Progenitor cell of endocrine pancreas (in vitro differentiated cells): ENCODE measurements at regions not wholly inside any gene's neighbourhood (a gene's known extent, or its start where the extent isn't known, plus 50 kb on each side); places are given as distances from the start of the nearest gene placed in this dataset.

Experiments used
- DNase-seq: peaks from one replicate; pipeline ENCODE4 v3.0.0; 2021; ENCODE audit warnings: low spot score; ENCODE audit not compliant: unreplicated experiment
- H3K27ac Mint-ChIP-seq: 2 replicates; pipeline ENCODE4 v1.8.0; 2021; ENCODE audit warnings: mild to moderate bottlenecking, moderate library complexity, mixed read lengths
- H3K27me3 Mint-ChIP-seq: 2 replicates; pipeline ENCODE4 v1.8.0; 2021; ENCODE audit warnings: mixed read lengths
- H3K36me3 Mint-ChIP-seq: 2 replicates; pipeline ENCODE4 v1.8.0; 2022; ENCODE audit warnings: mixed read lengths; ENCODE audit not compliant: insufficient read depth
- H3K4me1 Mint-ChIP-seq: 2 replicates; pipeline ENCODE4 v1.8.0; 2021; ENCODE audit warnings: low read depth, mixed read lengths
- H3K4me3 Mint-ChIP-seq: 2 replicates; pipeline ENCODE4 v1.8.0; 2021; ENCODE audit warnings: low read depth, mild to moderate bottlenecking, moderate library complexity, mixed read lengths
- H3K9me3 Mint-ChIP-seq: 2 replicates; pipeline ENCODE4 v1.8.0; 2021; ENCODE audit warnings: low read depth, mixed read lengths
- TF ChIP-seq, protein P1 (sequence below): fragments of 200-600 bp; sonication (generic); IDR thresholded peaks from one replicate; pipeline ENCODE4 v1.5.0; 2021; ENCODE audit warnings: antibody characterized with exemption, mild to moderate bottlenecking; ENCODE audit not compliant: unreplicated experiment

DNA sequence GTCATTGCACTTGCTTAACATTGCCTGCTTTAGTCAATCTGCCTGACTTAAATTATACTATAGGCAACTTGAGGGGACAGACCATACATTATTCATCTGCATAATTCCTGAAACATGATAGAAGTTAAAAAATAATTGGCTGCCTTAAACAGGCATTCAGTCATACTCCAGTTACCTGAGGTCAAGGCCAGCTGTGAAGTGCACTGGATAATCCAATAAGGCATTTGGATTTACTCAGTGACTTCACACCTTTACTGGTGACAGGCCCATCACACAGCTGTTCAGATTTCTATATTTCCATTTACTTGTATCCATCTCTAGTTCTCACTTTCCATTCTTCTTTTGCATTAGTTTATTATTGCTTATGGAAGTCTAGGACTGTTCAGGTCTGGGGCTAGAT, 2341.6 kb downstream of the PCDH7 start:
- Mint-ChIP-seq H3K4me3 (no peak overlapping the region), H3K9me3 (no peaks in the 10 kb centered on the region), H3K36me3 (no peaks in the 10 kb centered on the region), H3K27ac (no peak overlapping the region), H3K4me1 (peaks cover 2% of the 10 kb centered on the region), H3K27me3 (peaks cover 3% of the 10 kb centered on the region)
- TF ChIP-seq, protein P1, sequence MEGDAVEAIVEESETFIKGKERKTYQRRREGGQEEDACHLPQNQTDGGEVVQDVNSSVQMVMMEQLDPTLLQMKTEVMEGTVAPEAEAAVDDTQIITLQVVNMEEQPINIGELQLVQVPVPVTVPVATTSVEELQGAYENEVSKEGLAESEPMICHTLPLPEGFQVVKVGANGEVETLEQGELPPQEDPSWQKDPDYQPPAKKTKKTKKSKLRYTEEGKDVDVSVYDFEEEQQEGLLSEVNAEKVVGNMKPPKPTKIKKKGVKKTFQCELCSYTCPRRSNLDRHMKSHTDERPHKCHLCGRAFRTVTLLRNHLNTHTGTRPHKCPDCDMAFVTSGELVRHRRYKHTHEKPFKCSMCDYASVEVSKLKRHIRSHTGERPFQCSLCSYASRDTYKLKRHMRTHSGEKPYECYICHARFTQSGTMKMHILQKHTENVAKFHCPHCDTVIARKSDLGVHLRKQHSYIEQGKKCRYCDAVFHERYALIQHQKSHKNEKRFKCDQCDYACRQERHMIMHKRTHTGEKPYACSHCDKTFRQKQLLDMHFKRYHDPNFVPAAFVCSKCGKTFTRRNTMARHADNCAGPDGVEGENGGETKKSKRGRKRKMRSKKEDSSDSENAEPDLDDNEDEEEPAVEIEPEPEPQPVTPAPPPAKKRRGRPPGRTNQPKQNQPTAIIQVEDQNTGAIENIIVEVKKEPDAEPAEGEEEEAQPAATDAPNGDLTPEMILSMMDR: no peak
- no peak for DNase-seq

DNA sequence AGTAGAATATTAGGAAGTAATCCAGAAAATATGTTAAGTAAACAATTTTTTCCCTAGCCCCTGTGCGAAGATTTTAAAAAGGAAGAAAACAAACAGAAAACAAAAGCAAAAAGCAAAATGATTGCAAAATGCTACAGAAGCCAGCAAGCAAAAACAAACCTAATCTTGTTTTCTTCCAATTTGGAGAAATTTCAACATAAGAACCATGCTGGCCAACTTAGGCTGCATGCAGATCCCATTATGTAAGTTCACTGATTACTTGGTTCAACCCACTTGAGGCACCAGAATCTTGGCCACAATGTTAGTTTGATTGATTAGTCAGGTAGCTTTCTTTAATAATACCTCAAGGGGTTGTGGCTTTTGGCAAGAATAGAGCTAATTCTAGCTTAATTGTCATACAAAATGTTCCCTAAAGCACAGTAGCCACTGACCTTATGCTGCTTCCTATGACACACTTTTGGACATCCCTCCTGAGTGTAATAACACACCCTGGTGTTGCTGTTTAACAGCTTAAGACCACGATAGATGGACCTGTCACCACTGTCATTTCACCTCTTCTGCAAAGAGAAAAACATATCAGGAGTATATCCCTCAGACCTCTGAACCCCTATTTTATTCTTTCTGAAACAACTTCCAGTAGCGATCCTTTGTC, 2342.1 kb downstream of the PCDH7 start:
- H3K4me1 Mint-ChIP-seq: peaks cover 2% of the 10 kb centered on the region
- no peak overlapping the region for H3K4me3 Mint-ChIP-seq
- H3K27me3 Mint-ChIP-seq: peaks cover 3% of the 10 kb centered on the region

DNA sequence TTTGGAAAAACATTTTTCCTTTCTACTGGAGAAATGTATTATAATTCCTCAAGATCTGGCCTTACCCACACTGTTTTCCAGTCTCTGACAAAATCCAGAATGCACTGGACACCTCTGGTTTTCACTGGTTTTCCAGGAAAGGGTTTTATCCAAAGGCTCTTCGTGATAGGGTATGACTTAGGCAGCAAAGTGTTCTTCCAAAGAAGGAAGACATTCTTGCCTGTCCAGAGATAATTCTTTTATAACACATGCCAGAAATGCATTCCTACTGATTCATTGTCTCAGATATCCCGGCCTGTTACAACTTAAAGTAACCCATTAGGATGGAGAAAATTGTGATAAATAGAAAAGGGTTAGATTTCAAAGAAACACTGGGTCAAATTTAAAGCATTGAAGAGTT, 2343.1 kb downstream of the PCDH7 start:
- TF ChIP-seq, protein P1: no peak
- H3K36me3 Mint-ChIP-seq: no peaks in the 10 kb centered on the region
- H3K27ac Mint-ChIP-seq: no peak overlapping the region
- no peak overlapping the region for H3K4me3 Mint-ChIP-seq
- H3K4me1 Mint-ChIP-seq: peaks cover 2% of the 10 kb centered on the region
- peaks cover 3% of the 10 kb centered on the region for H3K27me3 Mint-ChIP-seq
- H3K9me3 Mint-ChIP-seq: no peaks in the 10 kb centered on the region
- no peak for DNase-seq

More for the DNA sequence above, 2342.1 kb downstream of the PCDH7 start:
- Mint-ChIP-seq H3K36me3 (no peaks in the 10 kb centered on the region), H3K27ac (no peak overlapping the region), H3K9me3 (no peaks in the 10 kb centered on the region)
- TF ChIP-seq, protein P1: no peak
- DNase-seq: no peak

DNA sequence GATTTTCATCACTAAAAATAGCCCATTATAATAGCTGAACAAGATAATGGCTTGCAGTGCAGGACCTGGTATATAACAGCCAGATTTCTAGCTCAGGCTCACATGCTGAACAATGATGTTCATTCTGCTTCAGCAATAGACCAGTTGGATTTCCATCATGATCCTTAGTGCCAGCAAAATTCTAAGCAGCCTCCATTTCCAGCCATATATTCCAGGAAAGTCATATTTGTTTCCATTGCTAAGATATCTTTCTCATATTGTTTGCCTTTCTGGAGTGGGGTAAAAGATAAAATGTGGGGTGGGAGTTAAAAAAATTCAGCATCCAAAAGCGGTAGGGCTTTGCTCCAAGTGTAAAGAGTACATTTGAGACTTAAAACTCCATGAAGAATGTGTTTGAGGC, 2344.1 kb downstream of the PCDH7 start:
- Mint-ChIP-seq H3K4me3 (no peak overlapping the region), H3K27ac (no peak overlapping the region), H3K27me3 (peaks cover 3% of the 10 kb centered on the region), H3K36me3 (no peaks in the 10 kb centered on the region), H3K4me1 (peaks cover 2% of the 10 kb centered on the region), H3K9me3 (peaks cover 4% of the 10 kb centered on the region)
- DNase-seq: no peak
- TF ChIP-seq, protein P1: no peak

DNA sequence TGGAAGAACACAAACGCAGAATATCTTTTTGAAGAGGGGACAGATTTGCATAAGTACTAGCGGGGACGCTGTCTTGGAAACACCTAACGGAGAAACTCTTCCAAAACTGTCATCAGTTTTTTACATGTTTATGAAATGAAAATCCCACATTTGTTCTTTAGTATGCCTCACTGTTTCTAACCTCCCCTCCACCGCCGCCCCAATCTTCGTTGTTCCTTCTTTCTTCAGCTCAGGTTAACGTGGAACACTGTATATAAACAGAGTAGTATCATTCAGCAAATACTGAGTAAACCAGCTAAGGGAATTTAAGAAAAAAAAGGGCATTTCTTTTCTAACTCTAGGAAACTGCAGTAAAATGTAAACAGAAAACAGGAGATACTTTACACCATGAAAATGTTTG, 2345.6 kb downstream of the PCDH7 start:
- Mint-ChIP-seq H3K27ac (no peak overlapping the region), H3K4me3 (no peak overlapping the region), H3K4me1 (peaks cover 2% of the 10 kb centered on the region), H3K9me3 (peaks cover 8% of the 10 kb centered on the region), H3K36me3 (peaks cover 1% of the 10 kb centered on the region), H3K27me3 (peaks cover 2% of the 10 kb centered on the region)
- DNase-seq: no peak
- TF ChIP-seq, protein P1: no peak
